ENCODE measurements at regions not wholly inside any gene's neighbourhood (a gene's known extent, or its start where the extent isn't known, plus 50 kb on each side); places are given as distances from the start of the nearest gene placed in this dataset.
"Not testable (repeated sequence)": the region's sequence is repeated elsewhere in the genome, so short reads cannot be mapped to it uniquely, and the experiment has no call there.

DNA sequence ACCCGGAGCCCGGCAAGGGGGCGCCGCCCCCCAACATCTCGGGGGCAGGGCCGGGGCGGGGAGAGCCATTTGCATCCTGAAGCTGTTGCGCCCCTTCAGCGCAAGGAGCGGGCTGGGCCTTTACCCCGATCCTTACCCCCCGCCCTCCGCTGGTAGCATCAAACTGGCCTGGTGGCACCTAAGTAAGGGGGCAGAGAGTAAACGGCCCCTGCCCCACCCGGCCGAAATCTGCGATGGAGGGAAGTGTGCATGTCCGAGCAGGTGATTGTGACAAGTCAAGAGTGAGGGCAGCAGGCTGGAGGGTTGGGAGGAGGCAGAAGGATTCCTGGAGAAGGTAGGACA lies 101.2 kb downstream of the ESM1 start:
- DNase-seq (ENCODE audit: low spot score), result no peak

DNA sequence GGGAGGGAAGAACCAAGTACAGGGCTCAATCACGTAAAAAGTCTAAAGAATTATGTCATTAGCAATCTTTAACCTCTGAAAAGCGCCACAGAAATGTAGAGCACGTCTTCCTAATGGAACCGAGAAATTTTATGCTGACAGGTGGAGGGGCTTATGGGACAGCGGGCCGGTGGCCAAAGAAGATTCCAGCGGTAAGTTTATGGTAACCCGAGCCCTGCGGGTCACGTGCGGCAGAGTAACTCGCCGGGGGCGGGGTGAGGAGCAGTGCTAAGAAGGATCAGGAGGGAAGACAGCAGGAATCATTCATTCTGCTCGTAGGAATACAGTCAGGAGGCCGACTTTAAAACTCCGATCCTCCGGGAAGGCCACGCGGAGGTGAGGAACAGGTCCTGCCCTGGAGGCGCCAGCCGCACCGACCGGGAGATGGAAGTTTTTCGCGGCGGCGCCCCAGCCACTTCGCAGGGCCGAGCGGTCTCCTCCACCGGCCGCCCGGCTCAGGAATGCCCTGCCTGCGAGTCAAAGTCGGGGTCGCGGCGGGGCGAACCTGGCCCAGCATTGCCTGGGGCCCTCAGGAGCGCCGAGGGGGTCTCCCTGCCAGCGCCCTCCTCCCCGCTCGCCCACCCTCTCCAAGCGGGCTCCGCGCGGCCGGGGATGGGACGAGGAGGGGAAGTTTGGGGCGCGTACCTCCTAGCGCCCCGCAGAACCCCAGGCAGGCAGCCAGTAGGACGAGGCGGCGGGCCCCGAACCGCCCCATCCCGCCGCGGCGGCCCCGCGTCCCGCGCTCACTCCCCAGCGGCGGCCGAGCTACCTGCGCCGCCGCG lies 101.8 kb downstream of the ESM1 start:
- no peak for DNase-seq (ENCODE audit: low spot score)

DNA sequence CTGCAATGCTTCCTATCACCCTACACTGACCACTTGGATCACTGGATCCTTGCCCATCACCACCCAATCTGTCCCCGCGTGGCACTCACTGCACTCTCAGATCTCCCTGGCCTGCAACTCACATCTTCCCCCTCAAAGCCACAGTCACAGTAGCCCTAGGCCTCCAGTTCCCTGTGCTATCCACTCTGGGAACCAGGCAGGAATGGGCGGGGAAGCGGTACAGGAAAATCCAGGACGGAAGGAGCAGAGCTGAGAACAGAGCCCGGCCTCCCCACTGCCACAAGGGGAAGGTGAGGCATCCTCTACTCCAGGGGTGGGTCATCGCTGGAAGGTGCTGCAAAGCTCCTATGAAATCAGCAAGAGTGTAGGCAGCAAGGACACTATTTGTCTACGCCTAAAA lies 102.6 kb downstream of the ESM1 start:
- DNase-seq (ENCODE audit: low spot score), result no peak

DNA sequence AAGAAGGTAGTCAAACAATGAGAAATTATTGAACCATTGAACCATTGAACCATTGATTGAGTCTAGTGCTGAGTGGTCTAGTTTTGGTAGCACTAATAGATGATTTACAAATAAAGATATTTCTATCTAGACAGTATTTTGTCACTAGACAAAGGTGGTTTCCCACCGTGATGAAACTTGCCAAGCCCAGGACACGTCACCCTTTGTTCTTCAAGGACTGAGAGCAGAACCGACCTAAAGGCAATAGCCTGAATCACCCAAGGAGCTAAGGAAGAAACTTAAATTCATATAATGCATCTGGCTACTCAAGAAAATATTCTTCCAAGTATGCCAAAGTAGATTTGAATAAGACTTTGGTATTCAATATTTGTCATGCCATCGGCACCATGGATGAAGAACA lies 103.3 kb downstream of the ESM1 start:
- no peak for DNase-seq (ENCODE audit: low spot score)

DNA sequence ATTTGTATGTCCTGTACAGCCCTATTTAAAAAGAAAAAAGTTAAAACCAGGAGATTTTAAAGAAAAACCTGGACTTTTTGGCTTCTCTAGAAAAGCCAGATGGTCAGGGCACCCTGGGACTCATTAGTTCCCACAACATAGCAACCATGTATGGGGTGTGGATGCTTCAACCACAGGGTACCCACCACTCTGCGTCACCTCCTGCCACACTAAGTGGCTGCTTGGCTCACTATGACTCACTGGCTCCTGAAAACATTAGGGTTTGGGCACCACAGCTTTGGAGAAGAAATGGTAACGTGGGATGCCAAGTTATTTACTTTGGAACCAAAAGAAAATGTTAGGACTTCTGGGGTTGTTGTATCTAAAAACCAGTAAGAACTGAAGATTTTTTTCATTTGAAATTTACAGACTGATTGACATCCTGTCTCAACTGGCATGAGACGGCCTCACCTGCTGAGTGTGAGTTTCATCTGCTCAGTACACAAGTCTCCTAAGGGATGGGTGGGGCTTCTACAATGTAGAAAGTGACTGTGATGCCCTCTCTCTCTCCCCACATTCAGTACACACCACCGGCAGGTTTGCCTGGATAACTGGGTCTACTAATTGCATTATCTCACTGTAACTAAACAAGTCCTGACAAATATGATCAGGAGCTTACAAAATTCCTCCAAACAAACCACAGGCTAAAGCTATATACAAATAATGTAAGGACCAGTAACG lies 103.9 kb downstream of the ESM1 start:
- DNase-seq (ENCODE audit: low spot score), result no peak

DNA sequence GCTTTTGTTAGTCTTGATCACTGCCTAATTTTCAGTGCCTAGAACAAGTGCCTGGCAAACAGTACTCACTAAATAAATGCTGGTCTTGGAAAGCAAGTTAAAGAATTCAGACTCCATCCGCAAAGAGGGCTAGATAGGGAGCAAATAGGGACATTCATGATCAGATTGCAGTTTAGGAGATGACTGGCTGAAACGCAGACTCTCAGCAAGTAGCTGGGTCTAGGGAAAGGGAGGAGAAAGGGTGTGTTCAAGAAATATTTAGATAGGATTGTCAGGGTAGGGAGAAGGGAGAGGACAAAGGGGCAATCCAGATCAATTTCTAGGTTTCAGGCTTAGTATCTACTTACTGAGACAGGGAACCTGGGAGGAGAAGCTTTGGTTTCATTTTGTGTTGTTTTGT lies 108.4 kb downstream of the ESM1 start:
- no peak for DNase-seq (ENCODE audit: low spot score)

DNA sequence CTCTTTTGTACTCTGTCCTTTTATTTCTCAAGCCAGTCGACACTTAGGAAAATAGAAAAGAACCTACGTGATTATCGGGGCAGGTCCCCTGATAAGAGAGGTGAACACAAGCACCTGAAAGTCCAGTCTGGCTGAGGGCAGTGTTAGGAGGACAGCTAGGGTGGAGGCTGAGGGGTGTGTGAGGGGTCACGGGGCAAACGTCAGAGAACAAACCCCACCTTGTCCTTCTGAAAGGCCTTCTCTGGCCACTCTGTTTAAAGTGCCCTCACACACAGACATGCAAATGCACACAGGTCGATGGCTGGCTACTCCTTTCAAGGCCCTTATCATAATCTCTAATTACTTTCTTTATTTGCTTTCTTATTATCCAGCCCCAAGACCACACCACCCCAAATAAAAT lies 108.8 kb downstream of the ESM1 start:
- DNase-seq (ENCODE audit: low spot score), result no peak

DNA sequence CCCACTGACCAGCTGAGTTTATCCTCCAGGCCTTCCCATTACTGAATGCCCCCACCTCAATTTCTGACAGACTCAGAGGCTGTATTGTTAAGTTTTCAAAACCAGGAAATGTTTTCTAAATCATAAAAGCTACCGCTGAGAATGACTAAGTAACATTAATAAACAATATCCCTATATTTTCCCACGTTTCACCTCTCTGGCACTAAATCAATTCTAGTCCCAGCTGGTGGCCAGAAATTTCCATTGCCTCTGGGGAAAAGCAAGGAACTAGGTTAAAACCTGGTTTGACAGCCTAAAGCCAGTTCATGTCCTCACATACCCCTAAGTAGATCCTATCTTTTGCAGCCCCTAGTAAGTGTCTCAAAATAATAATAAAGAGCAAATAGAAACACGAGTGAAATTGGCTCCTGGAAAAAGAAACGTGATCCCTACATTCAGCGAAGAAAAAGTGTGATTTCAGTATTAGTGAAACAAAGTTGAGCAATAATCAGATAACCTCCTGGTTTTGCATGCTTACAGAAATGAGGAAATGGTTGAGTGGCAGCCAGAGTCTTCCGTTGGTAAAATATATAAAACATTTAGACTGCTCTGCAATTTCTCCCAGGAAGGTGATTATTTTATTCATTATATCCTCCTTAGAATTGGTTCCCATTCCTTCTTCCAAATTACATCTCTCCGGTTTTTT lies 110.9 kb downstream of the ESM1 start:
- DNase-seq (ENCODE audit: low spot score), result no peak

DNA sequence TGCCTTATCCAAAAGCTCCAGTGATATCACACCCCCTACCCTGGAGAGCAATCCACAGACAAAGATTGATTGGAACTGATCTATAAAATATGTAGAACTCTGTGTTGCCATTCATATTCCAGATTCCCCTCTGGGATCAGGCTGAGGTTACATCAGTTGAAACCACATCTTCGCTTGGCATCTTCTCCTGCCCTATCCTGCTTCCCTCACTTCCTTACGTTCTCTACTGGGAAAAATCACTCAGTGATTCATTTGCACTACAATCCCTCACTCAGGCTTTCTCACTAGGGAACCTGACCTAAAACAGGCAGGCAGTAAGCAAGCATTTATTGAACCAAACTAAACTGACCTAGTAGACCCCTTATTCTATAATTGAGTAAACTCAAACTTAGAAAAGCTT lies 111.7 kb downstream of the ESM1 start:
- no peak for DNase-seq (ENCODE audit: low spot score)

DNA sequence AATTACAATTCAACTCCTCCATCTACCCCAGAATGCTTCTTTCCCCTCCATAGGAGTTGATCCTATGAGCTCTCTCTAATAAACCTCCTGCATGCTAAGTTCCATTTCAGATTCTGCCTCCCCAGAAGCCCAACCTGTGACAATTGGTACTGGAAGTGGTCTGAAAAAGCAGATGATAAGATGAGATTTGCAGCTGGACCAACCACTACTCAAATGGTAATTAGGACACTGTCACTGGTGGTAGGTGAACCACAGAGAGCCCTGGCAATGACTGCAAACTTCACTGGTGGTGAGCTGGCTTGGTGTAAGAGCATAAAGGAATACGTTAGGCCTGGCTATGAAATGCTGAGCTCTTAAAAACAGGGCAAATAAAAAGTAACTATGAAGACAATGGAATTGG lies 112.6 kb downstream of the ESM1 start:
- no peak for DNase-seq (ENCODE audit: low spot score)

DNA sequence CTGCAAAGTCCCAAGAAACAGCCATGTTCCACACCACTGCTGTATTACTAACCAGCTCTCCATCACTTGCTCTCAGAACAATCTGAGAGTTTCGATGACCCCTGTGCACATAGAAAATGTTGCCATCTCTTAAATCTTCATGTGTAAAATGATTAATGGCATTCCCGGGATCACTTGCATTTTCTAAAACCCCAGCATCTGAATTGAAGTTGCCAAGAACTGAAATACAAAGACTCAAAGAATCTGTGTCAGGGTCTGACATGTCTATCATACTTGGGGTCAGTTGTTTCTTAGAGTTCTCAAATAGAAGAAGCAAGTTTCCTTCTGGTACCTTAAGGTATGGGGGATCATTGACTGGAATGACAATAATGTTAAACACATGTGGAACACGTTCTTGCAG lies 115.1 kb downstream of the ESM1 start:
- no peak for DNase-seq (ENCODE audit: low spot score)

DNA sequence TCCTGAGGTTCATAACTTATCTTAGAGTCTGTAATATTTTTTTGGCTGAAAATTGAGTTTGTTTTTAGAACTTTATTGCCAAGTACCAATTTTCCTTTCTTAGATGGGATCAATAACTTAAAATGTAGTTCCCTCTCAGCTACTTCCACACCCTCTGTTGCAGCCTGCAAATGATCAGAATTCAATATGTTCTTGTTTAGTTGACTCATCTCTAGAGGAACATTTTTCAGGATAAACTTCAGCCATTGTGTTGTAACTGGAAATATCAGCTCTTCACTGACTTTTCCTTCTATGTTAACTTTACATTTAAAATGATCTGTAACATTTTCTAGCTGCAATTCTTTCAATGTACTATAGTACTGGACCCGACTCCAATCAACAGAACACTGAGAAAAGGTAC lies 115.7 kb downstream of the ESM1 start:
- no peak for DNase-seq (ENCODE audit: low spot score)

DNA sequence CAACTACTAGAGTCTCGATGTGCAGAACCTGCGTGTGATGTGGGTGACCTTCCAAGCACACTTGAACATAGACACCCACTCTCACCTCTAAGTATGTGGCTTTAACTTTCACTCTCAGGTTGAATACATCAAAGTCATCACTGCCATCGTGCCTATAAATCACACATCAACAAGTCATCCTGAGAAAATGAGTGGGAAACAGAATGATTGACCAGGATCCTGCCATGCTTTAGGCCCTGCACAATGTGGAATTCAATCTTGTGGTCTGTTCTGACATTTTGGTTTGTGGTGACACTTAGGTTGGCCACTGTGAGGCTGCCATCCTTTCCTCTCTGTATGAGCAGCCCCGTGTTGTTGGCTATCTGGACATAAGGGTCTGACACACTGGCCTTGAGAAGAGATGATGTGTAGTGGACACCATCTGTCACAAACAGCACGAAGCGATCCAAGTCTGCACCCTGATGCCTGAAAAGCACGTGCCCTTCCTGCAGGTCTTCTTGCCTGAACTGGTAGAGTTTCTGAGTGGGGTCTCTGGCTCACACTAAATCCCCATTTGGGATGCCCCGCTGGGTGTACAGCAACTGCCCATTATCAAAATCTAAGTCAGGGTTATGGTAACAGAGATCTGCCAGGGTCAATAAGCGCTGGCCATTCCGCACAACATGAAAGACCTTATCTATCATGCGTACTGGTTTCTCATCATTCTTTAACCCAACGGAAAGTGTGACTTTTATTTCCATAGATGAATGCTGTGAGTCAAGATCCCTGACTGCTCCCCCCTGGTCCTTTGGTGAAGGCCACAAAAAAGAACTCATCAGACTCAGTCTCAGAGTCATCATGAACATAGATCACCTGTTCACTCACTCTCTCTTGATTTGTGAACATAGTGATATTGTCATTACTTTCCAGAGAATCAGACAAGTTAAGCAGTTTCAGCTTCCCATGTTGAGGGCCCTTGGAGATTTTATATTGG lies 116.6 kb downstream of the ESM1 start:
- DNase-seq (ENCODE audit: low spot score), result no peak

DNA sequence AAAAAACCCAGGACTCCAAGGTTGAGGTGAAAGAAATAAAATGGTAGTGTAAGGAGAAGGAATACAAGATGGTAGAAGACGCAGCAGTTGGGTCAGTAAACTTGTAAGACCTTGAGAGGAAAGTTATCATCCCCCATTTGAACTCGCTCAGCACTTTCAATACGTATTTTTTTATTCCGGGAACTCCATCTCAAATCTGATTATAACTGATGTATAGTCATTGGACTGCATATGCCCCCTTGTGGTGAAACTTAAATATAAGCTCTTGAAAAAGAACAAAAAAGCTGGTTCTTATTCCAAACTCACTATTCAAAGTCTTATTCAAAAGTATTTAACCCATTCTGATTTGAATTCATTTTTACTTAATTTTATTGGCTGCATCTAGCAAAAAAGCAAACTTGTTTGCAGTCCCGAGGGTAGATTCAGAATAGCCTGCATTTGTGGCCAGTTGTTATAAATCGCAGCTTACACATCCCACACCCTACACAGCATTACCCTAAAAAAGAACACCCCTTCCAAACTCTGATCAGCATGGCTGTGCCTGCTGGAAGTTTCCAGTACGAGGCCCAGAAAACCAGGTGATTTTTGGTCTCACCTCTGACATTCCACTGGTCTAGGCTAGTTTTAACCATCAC lies 118.0 kb downstream of the ESM1 start:
- peak; percentile 46 for DNase-seq (ENCODE audit: low spot score)

DNA sequence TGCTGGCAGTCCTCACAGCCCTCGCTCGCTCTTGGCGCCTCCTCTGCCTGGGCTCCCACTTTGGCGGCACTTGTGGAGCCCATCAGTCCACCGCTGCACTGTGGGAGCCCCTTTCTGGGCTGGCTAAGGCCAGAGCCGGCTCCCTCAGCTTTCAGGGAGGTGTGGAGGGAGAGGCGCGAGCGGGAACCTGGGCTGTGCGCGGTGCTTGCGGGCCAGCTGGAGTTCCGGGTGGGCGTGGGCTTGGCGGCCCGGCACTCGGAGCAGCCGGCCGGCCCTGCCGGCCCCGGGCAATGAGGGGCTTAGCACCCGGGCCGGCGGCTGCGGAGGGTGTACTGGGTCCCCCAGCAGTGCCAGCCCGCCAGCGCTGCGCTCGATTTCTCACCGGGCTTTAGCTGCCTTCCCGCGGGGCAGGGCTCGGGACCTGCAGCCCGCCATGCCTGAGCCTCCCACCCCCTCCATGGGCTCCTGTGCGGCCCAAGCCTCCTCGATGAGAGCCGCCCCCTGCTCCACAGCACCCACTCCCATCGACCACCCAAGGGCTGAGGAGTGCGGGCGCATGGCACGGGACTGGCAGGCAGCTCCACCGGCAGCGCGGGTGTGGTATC lies 120.4 kb downstream of the ESM1 start:
- not testable (repeated sequence) for DNase-seq (ENCODE audit: low spot score)

DNA sequence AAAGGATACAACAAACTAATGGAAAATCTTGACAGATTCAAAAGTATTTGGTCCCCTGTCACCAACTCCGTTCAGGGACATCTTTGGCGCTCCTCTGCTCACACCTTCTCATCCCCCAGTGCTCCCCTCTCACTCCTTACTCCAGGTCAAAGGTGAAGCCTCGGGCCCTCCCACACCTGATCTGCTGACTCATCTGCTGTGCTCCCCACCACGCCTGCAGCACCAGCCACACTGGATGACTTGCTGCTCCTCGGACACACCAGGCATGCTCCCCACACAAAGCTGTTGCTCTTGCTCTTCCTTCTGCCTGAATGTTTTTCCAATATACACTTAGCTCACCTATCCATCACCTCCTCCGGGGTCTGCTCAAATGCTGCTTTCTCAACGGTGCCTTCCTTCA lies 123.4 kb downstream of the ESM1 start:
- DNase-seq (ENCODE audit: low spot score), result no peak

DNA sequence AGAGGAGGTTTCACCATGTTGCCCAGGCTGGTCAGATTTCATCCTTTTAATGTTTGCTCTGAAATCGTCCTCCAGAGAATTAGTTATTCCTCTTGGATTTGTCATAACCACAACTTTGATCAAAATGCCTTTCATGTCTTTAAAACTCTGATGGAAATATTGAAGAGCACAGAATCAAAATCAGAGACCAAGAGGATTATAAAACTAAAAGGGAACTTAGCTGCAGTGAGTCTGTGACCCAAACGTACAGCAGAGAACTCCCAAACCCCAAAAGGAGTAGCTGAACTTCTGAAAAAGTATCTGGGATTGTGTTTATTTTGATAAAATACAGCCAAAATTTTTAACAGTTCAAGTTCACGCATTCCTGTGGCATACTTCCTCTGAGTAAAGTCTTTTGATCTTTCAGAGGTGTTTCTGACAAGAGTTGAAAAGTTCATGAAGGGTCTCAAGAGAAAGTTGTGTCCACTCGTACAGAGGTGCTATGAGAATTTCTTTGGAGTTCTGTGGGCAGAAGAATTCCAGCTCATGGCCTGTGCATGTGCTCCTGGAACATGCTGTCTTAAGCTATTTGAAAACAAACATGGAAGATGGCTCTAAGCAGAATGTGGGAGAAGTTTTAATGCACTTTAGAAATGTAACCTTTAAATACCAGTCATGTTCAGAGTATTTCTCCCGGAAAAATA lies 124.0 kb downstream of the ESM1 start:
- no peak for DNase-seq (ENCODE audit: low spot score)

DNA sequence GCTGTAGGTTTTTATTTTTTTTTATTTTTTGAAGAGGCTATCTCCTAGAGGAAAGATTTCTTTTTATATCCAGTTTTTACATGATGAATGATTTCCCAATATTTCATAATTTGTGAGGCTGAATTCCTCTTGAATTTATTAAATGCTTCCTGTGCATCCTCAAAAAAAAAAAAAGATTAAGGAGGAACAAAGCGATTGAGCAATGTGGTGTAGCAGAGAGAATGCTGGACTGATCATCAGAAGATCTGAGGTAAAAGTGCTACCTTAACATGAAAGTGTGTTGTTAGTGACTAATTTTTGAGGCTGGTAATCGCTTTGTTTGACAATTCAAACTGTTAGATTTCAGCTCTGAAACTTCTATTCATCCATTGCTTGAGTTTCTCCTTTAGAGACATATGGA lies 125.1 kb downstream of the ESM1 start:
- DNase-seq (ENCODE audit: low spot score), result no peak

DNA sequence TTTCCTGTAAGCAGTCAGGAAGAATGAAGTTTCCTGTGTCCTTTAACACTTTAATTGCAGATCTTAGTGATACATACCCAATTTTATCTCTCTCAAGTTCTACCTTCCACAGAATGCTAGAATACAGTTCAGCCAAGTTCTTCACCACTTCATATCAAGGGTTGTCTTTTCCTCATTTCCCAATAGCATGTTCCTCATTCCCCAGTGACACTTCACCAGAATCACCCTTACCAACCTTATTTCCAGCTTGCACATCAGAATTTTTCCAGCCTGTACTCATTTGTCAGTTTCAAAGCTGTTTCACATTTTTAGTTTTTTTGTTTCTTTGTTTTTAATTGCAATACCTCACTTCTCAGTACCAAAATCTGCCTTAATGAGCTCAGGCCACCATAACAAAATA lies 126.1 kb downstream of the ESM1 start:
- DNase-seq (ENCODE audit: low spot score), result no peak

DNA sequence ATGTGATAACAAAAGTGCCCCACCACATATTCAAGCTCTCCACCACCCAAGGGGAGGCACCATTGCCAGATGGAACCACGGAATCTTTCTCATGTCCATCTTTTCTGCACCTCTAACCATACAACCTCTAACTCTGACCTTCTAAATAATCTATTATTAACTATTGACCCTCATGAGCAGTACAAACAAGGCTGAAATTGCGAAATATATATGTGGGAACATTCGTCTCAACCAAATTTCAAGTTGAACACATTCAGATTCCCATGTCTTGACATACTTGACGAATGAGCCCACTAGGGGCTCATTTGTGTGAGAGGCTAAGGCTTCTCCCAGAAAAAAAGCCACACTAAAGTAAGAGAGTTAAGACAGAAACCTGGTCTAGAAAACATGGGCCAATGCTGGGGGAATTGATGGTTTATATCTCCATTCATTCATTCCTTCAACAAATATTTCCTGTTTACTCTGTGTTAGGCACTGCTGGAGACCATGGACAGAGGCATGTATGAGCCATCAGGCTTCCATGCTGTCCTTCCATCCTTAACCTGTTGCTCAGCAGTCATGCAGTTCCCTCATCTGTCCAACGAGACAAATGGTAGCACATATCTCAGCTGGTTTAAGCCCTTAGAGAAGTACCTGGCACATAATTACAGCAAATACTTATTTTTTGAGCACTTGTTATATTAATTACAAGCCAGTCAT lies 130.4 kb downstream of the ESM1 start:
- no peak for DNase-seq (ENCODE audit: low spot score)

Data from CD4-positive, alpha-beta T cell treated with Interleukin-6 at 100 ng/mL for 8 hours (primary cell).